GM21737 (cell line): ENCODE measurements at regions not wholly inside any gene's neighbourhood (a gene's known extent, or its start where the extent isn't known, plus 50 kb on each side); places are given as distances from the start of the nearest gene placed in this dataset.
"Not testable (repeated sequence)": the region's sequence is repeated elsewhere in the genome, so short reads cannot be mapped to it uniquely, and the experiment has no call there.

ENCODE experiments used
- ATAC-seq: cut with Tn5 transposase; IDR thresholded peaks from one replicate; pipeline ENCODE4 v1.9.1; 2021; ENCODE audit warnings: mild to moderate bottlenecking, moderate library complexity; ENCODE audit not compliant: unreplicated experiment

DNA sequence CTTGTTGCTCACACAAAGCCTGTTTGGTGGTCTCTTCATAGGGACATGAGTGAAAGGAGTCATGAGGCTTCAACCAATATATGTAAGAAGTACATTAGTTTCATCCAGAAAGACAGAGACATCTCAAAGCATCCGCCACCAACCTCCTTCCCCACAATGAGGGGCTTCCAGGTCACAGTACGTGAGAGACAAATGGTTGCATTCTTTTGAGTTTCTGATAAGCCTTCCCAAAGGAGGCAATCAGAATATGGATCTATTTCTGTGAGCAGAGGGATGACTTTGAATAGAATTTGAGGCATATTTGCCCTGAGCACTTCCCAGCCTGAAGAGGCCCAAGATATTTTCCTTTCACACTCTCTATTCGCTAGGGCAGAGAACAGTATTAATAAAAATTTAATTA, 931.1 kb downstream of the FAM181B start:
- no peak for ATAC-seq

- no peak for ATAC-seq
Observed at GRCh38 chr11:81792416-81792815, 941.2 kb downstream of the FAM181B start.

- ATAC-seq: no peak
Observed at GRCh38 chr11:81787584-81788049, 946.0 kb downstream of the FAM181B start.

DNA sequence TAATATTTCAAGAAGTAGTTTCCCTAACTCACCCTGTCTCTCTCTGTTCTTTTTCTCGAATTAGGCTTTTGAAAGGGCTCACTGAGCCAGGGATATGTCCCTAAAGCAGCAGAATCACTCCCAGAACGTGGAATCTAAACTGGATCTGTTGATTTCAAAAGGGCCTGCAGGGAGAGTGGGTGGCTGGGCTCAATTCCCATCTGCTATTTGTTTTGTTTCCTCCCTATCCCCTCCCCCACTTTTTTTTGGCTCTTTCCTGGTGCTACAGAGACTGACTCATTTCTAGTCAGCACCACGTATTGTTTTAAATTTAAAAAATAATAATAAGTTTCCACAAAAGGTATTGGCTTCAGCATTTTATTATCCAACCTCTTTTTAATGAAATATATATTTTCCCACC, 961.5 kb downstream of the FAM181B start:
- ATAC-seq: no peak

- ATAC-seq: not testable (repeated sequence)
Observed at GRCh38 chr11:81769906-81770305, 963.8 kb downstream of the FAM181B start.

DNA sequence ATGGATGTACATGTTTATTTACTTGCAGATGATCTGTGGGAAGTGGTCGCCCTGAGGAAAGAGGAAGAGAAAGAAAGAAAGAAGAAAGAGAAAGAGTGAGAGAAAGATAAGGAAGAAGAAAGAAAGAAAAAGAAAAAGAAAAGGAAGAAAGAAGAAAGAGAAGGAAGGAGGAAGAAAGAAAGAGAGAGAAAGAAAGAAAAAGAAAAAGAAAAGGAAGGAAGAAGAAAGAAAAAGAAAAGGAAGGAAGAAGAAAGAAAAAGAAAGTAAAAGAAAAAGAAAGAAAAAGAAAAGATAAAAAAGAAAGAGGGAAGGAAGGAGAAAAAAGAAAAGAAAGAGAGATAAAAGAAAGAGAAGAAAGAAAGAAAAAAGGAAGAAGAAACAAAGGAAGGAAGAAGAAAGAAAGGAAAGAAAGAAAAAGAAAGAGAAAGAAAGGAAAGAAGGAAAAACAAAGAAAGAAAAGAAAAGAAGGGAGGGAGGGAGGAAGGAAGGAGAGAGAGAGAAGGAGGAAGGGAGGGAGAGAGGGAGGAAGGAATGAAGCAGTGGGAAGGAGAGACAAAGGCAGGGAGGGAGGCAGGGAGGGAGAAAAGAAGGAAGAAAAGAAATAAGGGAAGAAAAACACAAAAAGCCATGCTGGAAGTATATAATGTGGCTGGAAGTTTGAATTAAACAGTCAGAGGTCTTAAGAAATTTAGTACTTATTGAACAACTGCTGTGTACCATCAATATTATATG, 976.6 kb downstream of the FAM181B start:
- ATAC-seq: no peak

DNA sequence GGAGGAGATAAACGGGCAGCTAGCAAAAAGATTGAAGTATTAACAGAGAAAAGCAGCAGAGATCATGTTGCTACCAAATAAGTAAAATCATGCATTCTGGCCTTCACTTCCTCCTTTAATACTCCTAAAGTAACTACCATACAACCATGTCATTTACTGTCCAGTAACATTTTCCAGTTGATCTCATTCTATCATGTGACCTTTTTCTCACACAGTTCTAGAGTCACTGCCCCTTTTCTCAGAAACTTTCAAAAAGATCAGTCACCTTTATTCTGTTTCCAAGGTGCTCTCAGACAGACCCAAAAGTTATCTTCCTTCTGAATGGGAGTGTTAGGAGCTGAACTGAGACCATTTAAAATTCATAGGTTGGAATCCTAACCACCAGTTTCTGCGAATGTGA, 984.4 kb downstream of the FAM181B start:
- ATAC-seq: no peak

DNA sequence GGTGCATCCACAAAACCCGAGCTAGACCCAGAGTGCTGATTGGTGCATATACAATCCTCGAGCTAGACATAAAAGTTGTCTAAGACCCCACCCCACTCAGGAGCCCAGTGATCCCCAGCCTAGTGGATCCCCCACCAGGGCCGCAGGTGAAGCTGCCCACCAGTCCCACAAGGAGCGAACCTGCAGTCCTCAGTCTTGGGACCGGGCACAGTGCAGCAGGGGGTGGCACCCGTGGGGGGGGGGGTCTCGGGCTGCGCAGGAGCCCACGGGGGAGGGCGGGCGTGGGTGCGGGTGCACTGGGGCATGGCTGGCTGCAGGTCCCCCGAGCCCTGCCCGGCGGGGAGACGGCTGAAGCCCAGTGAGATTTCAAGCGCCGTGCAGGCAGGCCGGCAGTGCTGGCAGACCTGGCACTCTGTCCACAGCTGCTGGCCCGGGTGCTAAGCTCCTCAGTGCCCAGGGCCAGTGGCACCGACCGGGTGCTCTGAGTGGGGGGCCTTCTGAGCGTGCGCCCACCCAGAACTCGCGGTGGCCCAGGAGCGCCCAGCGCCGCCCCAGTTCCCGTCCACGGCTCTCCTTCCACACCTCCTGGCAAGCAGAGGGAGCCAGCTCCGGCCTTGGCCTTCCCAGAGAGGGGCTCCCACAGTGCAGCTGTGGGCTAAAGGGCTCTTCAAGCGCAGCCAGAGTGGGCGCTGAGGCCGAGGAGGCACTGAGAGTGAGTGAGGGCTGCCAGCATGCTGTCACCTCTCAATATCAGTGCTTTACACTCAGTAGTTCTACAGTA, 989.1 kb downstream of the FAM181B start:
- ATAC-seq: no peak

- ATAC-seq: no peak
Observed at GRCh38 chr11:81725701-81726100, 1008.0 kb downstream of the FAM181B start.

GRCh38 chr11:81717695-81718094, 1016.0 kb downstream of the FAM181B start:
- ATAC-seq: no peak

DNA sequence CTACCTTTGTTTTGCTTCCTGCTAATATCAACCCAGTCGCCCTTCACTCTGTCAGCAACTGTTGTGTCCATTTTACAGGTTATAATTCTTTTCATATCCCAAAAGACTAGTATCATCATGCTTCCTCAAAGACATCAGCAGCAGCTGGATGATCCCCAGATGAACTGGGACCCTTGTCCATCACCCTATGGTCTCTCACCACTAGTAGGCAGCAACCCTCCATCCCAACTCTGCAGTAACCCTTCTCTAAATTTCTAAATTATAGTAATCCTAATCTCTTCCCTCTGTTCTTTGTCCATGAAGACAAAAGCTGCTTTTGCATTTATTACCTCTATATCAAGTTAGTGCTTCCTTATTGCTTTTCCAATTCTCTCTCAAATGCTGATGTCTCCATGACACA, 1025.8 kb downstream of the FAM181B start:
- no peak for ATAC-seq

DNA sequence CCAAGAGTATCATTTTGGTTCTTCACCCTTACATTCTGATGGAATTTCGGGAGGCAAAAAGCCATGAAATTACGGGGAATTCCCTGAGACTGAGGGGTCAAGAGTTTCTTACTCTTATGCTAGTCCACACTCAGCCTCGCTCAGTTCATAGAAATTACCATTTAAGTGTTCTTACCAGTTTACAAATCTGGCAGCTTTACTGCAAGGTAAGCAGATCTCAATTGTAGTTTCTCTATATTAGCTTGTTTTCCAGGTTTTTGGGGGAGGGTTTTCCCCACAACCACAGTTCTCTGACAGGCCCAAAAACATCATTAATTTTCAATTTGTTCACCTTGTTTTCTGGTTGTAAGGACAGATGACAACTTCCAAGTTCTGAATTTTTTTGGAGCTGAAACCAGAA, 1028.4 kb downstream of the FAM181B start:
- ATAC-seq: no peak

GRCh38 chr11:81700076-81700475, 1033.6 kb downstream of the FAM181B start:
- no peak for ATAC-seq

DNA sequence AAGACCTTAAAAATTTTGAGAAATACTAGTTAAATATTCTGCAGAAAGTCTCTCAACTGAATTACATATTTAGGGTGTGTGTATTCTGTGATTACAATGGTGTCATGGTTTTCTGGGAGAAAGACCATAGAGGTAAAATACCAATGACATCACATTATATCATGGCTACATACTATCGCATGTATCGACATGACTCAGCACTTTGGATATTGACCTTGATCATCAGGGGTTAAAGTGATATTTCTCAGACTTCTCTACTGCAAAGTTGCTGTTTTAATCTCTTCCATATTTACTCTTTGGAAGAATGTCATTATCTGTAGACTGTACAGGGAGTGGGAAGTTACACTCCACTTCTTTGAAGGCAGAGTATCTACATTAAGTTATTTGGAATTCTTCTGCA, 1046.6 kb downstream of the FAM181B start:
- ATAC-seq: no peak

DNA sequence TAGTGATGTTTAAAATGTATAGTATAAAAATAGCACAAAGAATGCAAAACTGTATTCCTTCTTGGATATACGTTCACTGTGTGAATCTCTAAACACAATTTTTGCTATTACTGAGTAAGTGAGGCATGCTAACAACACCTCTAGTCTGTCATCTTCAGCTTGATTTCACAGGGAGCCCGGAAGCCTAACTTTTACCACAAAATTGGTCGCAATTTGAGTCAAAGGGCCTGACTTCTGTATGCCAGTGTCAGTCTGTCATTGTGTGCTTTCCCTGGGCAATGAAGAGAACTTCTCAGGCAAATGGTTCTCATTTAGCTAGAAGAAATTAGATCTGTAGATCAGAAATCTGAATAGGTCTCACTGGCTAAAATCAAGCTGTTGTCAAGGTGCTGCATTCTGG, 1059.5 kb downstream of the FAM181B start:
- ATAC-seq: peak; percentile 81

GRCh38 chr11:81673001-81673400, 1060.7 kb downstream of the FAM181B start:
- ATAC-seq: no peak

DNA sequence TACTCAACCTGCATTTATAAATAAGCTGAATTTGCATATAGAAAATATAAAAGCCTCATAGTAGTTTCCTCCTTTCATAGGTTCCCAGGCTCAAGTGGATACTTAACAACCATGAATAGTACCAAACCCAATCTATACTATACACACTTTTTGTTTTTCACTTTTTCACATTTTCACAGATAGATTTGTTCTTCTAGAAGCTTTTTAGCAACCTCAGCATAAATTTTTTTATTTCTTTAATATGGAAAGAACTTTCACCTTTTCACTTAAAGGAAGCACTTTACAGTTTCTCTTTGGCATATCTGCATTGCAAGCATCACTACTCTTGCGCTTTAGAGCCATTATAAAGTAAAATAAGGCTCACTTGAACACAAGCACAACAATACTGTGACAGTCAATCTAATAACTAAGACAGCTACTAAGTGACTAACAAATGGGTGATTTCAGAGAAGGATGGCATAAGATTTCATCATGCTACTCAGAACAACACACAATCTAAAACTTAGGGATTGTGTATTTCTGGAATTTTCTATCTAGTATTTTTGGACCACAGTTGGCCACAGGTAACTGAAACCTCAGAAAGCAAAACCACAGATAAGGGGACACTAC, 1063.6 kb downstream of the FAM181B start:
- no peak for ATAC-seq

DNA sequence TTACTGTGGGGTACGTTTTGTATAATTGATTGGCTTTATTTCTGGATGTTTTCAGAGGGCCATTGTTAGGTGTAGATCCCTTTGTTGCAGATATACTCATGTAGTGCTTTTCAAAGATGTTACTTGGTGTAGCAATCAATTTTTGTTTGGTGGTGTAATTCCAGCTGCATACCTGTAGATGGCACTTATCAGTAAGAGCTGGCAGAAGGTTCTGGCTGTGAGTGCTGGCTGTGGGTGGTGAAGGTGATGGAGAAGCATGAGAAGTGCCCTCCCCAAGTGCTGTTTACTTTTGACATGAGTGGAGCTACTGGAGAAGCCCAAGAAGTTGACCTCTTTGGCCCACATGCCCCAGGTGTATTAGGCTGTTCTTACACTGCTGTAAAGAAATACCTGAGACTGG, 1074.9 kb downstream of the FAM181B start:
- ATAC-seq: no peak

GRCh38 chr11:81655351-81655750, 1078.3 kb downstream of the FAM181B start:
- no peak for ATAC-seq

DNA sequence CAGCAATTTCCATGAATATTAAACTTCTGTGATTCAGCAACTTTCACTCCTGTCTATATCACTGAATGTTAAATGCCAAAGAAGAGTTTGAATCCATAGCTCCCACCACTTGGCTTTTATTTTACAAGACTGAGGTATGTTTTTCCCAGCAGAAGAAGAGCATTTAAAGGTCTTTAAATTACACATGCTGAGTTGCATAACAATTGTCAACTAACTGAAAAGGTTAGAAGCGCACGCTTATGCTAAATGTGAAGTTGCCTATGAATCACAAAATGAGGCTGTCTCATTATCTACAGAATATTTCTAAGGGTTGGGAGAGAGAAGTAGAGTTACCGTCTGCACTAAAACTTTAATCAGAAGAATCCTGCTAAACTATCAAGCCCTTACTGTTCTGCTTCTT, 1086.3 kb downstream of the FAM181B start:
- ATAC-seq: no peak

DNA sequence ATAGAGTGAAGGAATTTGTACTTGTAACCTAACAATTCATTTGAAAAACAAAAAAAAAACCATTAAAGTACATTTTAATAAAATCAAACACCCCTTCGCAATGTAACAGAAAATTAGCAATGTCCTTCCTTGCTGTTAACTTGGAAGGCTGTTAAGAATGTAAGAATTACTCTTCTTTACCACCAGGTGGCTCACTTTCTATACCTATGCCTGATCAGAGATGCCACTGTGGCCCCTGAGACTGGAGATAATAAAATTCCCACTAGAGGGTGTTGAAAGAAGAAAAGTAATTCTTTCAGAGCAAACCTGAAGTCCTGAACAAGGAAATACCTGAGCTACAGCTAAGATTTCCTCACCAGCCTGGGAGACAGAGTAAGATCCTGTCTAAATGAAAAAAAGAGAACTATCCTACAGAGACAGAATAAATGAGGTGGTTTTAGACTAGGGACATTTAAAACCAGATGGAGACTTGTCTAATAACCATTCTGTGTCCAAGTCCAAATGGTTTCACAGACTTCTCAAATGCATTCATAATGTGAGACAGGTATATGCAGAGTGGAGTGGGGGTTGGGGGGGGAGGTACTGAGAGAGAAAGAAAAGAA, 1089.3 kb downstream of the FAM181B start:
- ATAC-seq: peak; percentile 95
